Astrocyte (in vitro differentiated cells and primary cell): ENCODE measurements at regions not wholly inside any gene's neighbourhood (a gene's known extent, or its start where the extent isn't known, plus 50 kb on each side); places are given as distances from the start of the nearest gene placed in this dataset.

Experiments
- DNase-seq: peaks from one replicate; pipeline ENCODE4 v3.0.0-alpha.2; 2010; ENCODE audit warnings: low read depth
- FAIRE-seq: peaks from 2 replicates; lab custom pipeline; 2011; peaks lifted over from hg19 to GRCh38; lab: Jason Lieb, UNC
- H2AFZ ChIP-seq: 2 replicates; pipeline ENCODE4 v1.6.0; 2012; ENCODE audit warnings: low read depth, low read length, inconsistent platforms
- H3K27ac ChIP-seq: 2 replicates; pipeline ENCODE4 v1.5.1; 2011; ENCODE audit warnings: low read depth, low read length, inconsistent platforms
- H3K27me3 ChIP-seq: 2 replicates; pipeline ENCODE4 v1.6.0; 2011; ENCODE audit warnings: low read length, inconsistent platforms; ENCODE audit not compliant: insufficient read depth
- H3K36me3 ChIP-seq: 2 replicates; pipeline ENCODE4 v1.5.1; 2011; ENCODE audit warnings: low read length, inconsistent platforms; ENCODE audit not compliant: insufficient read depth
- H3K4me1 ChIP-seq: 2 replicates; pipeline ENCODE4 v1.5.1; 2011; ENCODE audit warnings: low read length, inconsistent platforms; ENCODE audit not compliant: insufficient read depth
- H3K4me2 ChIP-seq: 2 replicates; pipeline ENCODE4 v1.6.0; 2012; ENCODE audit warnings: low read length, inconsistent platforms
- H3K4me3 ChIP-seq: 2 replicates; pipeline ENCODE4 v1.5.1; 2011; ENCODE audit warnings: low read depth, mild to moderate bottlenecking, low read length, inconsistent platforms; ENCODE audit not compliant: insufficient read depth
- H3K79me2 ChIP-seq: 2 replicates; pipeline ENCODE4 v1.6.0; 2012; ENCODE audit warnings: mild to moderate bottlenecking, low read length, inconsistent platforms; ENCODE audit not compliant: insufficient read depth
- H3K9ac ChIP-seq: 2 replicates; pipeline ENCODE4 v1.6.0; 2012; ENCODE audit warnings: mild to moderate bottlenecking, low read length, inconsistent platforms
- H3K9me3 ChIP-seq: 2 replicates; pipeline ENCODE4 v1.5.1; 2012; ENCODE audit warnings: low read depth, mild to moderate bottlenecking, low read length, inconsistent platforms; ENCODE audit not compliant: insufficient read depth
- H4K20me1 ChIP-seq: 2 replicates; pipeline ENCODE4 v1.6.0; 2012; ENCODE audit warnings: low read length, inconsistent platforms; ENCODE audit not compliant: insufficient read depth
- H3K27ac Mint-ChIP-seq: one replicate; pipeline ENCODE4 v1.8.0; 2021; ENCODE audit warnings: mild to moderate bottlenecking, mixed read lengths; ENCODE audit not compliant: unreplicated experiment
- H3K27me3 Mint-ChIP-seq: one replicate; pipeline ENCODE4 v1.8.0; 2021; ENCODE audit warnings: low read depth, mixed read lengths; ENCODE audit not compliant: unreplicated experiment
- H3K36me3 Mint-ChIP-seq: one replicate; pipeline ENCODE4 v1.8.0; 2021; ENCODE audit warnings: low read depth, mixed read lengths; ENCODE audit not compliant: unreplicated experiment
- H3K4me1 Mint-ChIP-seq: one replicate; pipeline ENCODE4 v1.8.0; 2021; ENCODE audit warnings: low read depth, mixed read lengths; ENCODE audit not compliant: unreplicated experiment
- H3K4me3 Mint-ChIP-seq: one replicate; pipeline ENCODE4 v1.8.0; 2021; ENCODE audit warnings: mild to moderate bottlenecking, moderate library complexity, mixed read lengths; ENCODE audit not compliant: unreplicated experiment
- H3K9me3 Mint-ChIP-seq: one replicate; pipeline ENCODE4 v1.8.0; 2021; ENCODE audit warnings: mild to moderate bottlenecking, mixed read lengths; ENCODE audit not compliant: unreplicated experiment
- CTCF ChIP-seq: IDR thresholded peaks from 2 replicates; pipeline ENCODE4 v1.5.1; 2011; ENCODE audit warnings: low read depth, mild to moderate bottlenecking, inconsistent platforms, low read length, moderate library complexity; ENCODE audit not compliant: insufficient read depth
- EZH2 ChIP-seq: IDR thresholded peaks from 2 replicates; pipeline ENCODE4 v1.6.1; 2012; ENCODE audit warnings: mild to moderate bottlenecking, low read length, inconsistent platforms; ENCODE audit not compliant: insufficient read depth

- no peak for FAIRE-seq
- H3K4me1 Mint-ChIP-seq: peaks cover 9% of the 10 kb centered on the region
- no peaks in the 10 kb centered on the region for H3K9me3 Mint-ChIP-seq
Observed at GRCh38 chr10:64617085-64617484, 1095.9 kb downstream of the REEP3 start.

GRCh38 chr10:64619102-64619501 is 1097.9 kb downstream of the REEP3 start:
- Histone ChIP-seq H3K4me1 (no peaks in the 10 kb centered on the region), H4K20me1 (no peaks in the 10 kb centered on the region), H3K9me3 (no peaks in the 10 kb centered on the region), H3K36me3 (no peaks in the 10 kb centered on the region), H3K9ac (no peak overlapping the region), H2AFZ (no peak overlapping the region), H3K79me2 (no peaks in the 10 kb centered on the region), H3K4me2 (no peak overlapping the region), H3K4me3 (no peak overlapping the region), H3K27me3 (no peaks in the 10 kb centered on the region), H3K27ac (no peak overlapping the region)
- DNase-seq: no peak
- H3K4me1 Mint-ChIP-seq: peaks cover 9% of the 10 kb centered on the region
- no peaks in the 10 kb centered on the region for H3K27me3 Mint-ChIP-seq
- H3K9me3 Mint-ChIP-seq: no peaks in the 10 kb centered on the region
- FAIRE-seq: no peak
- H3K36me3 Mint-ChIP-seq: no peaks in the 10 kb centered on the region
- no peak overlapping the region for H3K4me3 Mint-ChIP-seq
- TF ChIP-seq EZH2: no peak
- TF ChIP-seq CTCF: no peak
- no peak overlapping the region for H3K27ac Mint-ChIP-seq

More at GRCh38 chr10:64617085-64617484, 1095.9 kb downstream of the REEP3 start:
- DNase-seq: no peak
- no peak overlapping the region for H3K9ac ChIP-seq
- no peaks in the 10 kb centered on the region for H3K79me2 ChIP-seq
- H3K4me3 ChIP-seq: no peak overlapping the region
- no peak overlapping the region for H2AFZ ChIP-seq
- no peaks in the 10 kb centered on the region for H4K20me1 ChIP-seq
- H3K36me3 ChIP-seq: no peaks in the 10 kb centered on the region
- H3K27ac ChIP-seq: no peak overlapping the region
- Mint-ChIP-seq H3K27ac (no peak overlapping the region), H3K36me3 (no peaks in the 10 kb centered on the region), H3K27me3 (no peaks in the 10 kb centered on the region), H3K4me3 (no peak overlapping the region)
- no peaks in the 10 kb centered on the region for H3K4me1 ChIP-seq
- TF ChIP-seq CTCF (no peak), EZH2 (no peak)
- H3K27me3 ChIP-seq: no peaks in the 10 kb centered on the region
- no peaks in the 10 kb centered on the region for H3K9me3 ChIP-seq
- no peak overlapping the region for H3K4me2 ChIP-seq

GRCh38 chr10:64626924-64627323 is 1105.7 kb downstream of the REEP3 start:
- Mint-ChIP-seq H3K4me1 (no peaks in the 10 kb centered on the region), H3K4me3 (no peak overlapping the region), H3K27ac (no peak overlapping the region), H3K27me3 (no peaks in the 10 kb centered on the region), H3K36me3 (no peaks in the 10 kb centered on the region), H3K9me3 (no peaks in the 10 kb centered on the region)
- H3K4me3 ChIP-seq: no peak overlapping the region
- no peak for TF ChIP-seq CTCF
- no peak for TF ChIP-seq EZH2
- H3K4me1 ChIP-seq: no peaks in the 10 kb centered on the region
- FAIRE-seq: no peak
- H3K79me2 ChIP-seq: no peaks in the 10 kb centered on the region
- no peak for DNase-seq
- H2AFZ ChIP-seq: no peak overlapping the region
- no peaks in the 10 kb centered on the region for H3K36me3 ChIP-seq
- peaks cover 5% of the 10 kb centered on the region for H3K9me3 ChIP-seq
- no peak overlapping the region for H3K4me2 ChIP-seq
- H3K27ac ChIP-seq: no peak overlapping the region
- H3K27me3 ChIP-seq: no peaks in the 10 kb centered on the region
- H4K20me1 ChIP-seq: no peaks in the 10 kb centered on the region
- H3K9ac ChIP-seq: no peak overlapping the region
